ENCODE measurements at regions not wholly inside any gene's neighbourhood (a gene's known extent, or its start where the extent isn't known, plus 50 kb on each side); places are given as distances from the start of the nearest gene placed in this dataset.

- no peak for DNase-seq (ENCODE audit: low read depth in 2 of 2)
Measured at GRCh38 chr4:81550388-81550859, 78.7 kb upstream of the RASGEF1B start.

- DNase-seq (ENCODE audit: low read depth in 2 of 2) = no peak
Measured at GRCh38 chr4:81549984-81550383, 78.3 kb upstream of the RASGEF1B start.

- no peak for DNase-seq (ENCODE audit: low read depth in 2 of 2)
Measured at GRCh38 chr4:81546777-81547176, 75.1 kb upstream of the RASGEF1B start.

DNA sequence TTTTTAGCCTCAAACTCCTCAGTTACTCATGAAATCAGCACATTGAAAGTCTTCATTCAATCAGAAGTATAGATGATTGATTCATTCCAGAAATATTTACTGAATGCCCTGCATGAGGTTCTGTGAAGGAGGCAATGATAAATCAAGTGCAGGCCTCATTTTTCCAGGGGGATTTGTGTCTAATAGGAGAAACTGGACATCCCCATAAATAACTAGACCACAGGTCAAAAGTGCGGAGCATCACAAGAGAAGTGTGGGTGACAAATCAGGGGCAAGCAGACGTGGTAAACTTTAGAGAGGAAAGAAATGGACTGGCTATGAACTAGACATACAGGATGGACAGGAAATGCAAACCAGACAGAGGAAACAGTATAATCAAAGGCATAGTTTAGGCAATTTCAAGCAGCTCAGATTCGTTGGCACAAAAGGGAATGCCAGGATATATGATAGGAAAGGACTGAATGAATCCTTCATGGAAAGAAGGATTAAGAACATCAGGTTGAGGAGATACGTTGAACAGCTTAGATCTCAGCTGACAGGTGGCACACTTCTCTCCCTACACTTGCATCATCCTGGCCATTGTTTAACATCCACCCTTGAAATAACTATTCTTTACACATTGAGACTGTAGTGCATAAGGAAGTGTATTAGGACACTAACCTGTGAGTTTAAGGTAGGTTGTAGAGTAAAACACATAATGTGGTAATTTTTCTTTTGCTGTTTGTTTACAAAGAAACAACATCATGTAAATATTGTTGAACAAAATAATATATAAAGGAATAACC, 69.6 kb upstream of the RASGEF1B start:
- no peak for DNase-seq (ENCODE audit: low read depth in 2 of 2)

GRCh38 chr4:81538716-81539427, 67.2 kb upstream of the RASGEF1B start:
- DNase-seq (ENCODE audit: low read depth in 2 of 2) = no peak

DNA sequence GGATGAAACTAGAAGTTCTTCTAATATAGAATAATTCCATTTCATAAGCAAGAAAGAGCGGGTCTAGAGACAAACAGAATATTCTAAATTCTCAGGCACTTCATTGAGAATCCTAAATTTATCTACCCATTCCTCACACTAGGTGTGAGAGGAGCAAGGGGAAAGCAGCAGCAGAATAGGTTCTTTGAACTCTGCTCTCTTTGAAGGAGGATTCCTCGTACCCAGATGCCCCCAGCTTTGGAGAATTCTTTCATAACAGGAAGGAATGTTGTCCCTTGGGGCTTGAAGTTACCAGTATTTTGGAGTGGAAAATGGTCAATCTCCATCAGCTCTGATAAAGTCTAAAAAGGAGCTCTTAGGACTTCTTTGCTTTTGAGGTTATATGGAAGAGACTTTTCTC, 59.7 kb upstream of the RASGEF1B start:
- DNase-seq (ENCODE audit: low read depth in 2 of 2) = no peak

DNA sequence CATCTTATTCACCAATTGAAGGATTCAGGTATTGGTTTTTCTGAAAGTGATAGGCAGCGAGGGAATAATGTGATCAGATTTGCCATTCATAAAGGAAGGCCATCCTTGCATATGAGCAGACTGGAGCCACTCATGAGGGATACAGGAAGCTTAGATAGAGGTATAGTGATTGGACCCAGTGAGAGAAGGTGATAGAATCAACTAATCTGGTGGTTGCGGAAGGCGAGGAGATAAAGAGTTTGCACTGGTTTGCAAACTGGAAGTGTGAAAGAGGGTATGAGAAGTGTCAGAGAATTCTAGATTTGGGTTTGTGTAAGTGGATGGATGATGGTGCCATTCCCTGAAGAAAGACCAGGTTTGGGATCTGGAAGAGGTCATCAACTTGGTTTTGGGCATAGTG, 57.3 kb upstream of the RASGEF1B start:
- no peak for DNase-seq (ENCODE audit: low read depth in 2 of 2)

- DNase-seq (ENCODE audit: low read depth in 2 of 2) = no peak
Measured at GRCh38 chr4:81528200-81528599, 56.5 kb upstream of the RASGEF1B start.

GRCh38 chr4:81527709-81528108, 56.0 kb upstream of the RASGEF1B start:
- no peak for DNase-seq (ENCODE audit: low read depth in 2 of 2)

DNA sequence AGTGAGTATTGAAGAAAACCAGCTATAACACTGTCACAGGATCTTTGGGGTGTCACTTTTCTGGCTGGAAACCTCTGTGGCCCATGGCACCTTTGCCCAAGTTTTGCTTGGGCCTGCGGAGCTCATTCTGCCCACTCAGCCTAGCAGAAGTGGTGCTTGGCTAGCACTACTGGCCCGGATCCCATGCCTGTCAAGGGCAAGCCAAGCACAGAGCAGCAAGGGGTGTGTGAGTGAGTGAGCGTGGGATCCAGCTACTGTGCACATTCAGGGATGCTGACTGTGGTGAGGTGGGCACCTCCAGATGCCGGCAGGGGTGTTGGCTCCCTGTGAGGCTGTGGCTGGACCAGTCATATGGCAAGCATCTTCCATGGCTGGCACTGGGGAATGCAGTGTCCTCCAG, 55.4 kb upstream of the RASGEF1B start:
- DNase-seq (ENCODE audit: low read depth in 2 of 2) = no peak

- DNase-seq (ENCODE audit: low read depth in 2 of 2) = no peak
Measured at GRCh38 chr4:81526706-81527105, 55.0 kb upstream of the RASGEF1B start.

DNA sequence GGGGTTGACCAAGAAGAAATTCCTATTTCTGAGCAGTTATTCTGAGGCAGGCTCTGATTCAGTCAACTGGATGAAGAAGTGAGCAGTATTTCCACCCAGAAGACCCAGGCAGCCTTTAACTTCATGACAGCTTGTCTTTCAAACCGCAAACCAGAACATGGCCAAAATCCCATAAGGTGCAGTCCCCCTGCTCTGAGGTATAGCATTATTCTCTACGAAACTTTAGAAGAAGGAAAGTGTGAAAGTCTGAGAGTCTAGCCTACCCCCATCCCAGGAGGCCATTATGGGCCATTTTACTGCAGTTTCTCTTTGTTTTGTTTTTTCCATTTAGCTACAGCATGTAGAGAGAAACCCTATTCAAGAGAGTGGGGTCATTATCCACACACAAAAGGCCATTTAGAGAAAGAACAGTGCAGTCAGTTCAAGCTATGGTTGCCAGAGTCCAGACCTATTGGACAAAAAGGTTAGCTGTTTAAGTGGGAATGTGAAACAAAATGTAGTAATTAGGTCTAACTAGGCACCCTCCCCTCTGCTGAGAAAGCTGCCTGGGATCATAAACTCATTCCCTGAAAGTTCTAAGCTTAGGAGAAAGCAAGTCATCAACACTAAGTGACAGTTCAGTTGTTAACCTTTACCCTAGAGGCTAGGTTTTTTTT, 52.1 kb upstream of the RASGEF1B start:
- no peak for DNase-seq (ENCODE audit: low read depth in 2 of 2)

DNA sequence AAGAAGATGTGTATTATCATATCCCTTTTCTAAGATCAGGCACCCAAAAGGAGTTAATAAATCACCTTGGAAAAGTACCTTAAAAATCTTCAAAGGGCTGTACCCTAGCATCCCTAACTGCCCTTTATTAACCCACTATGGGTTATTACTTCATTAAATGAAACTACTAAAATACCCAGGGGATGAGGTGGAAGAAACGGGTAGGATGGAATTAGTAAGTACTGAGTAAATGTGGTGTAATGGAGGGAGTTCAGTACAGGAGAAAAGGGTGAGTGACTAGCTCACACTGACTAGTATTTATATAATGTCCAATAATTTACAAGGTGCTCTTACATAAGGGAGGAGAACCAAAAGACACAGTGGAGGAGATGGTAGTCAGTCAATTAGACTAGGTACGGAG, 51.0 kb upstream of the RASGEF1B start:
- DNase-seq (ENCODE audit: low read depth in 2 of 2) = no peak

DNA sequence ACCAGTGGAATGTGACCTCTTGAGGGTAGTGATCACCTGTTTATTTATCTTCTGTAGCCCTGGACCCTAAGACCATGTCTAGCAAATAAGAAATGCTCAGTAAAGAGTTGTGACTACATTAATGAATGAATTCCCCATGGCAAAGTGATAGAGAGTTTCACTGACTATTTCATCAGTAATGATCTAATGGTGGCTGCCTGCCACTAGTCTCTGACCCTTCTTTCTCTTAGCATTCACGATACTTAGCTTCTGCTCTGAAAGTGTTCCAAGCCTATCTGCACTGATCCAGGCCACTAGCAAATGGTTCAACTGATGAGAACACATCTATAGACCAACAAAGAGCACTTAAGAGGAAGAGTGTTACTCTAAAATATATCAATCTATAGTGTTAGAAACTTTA, 50.0 kb upstream of the RASGEF1B start:
- DNase-seq (ENCODE audit: low read depth in 2 of 2) = no peak

Measured in stimulated activated CD4-positive, alpha-beta T cell treated with anti-CD3 and anti-CD28 coated beads, Interleukin-4, amount 100 ng/mL, for 48 hours (primary cell).